ENCODE measurements at regions not wholly inside any gene's neighbourhood (a gene's known extent, or its start where the extent isn't known, plus 50 kb on each side); places are given as distances from the start of the nearest gene placed in this dataset.

DNA sequence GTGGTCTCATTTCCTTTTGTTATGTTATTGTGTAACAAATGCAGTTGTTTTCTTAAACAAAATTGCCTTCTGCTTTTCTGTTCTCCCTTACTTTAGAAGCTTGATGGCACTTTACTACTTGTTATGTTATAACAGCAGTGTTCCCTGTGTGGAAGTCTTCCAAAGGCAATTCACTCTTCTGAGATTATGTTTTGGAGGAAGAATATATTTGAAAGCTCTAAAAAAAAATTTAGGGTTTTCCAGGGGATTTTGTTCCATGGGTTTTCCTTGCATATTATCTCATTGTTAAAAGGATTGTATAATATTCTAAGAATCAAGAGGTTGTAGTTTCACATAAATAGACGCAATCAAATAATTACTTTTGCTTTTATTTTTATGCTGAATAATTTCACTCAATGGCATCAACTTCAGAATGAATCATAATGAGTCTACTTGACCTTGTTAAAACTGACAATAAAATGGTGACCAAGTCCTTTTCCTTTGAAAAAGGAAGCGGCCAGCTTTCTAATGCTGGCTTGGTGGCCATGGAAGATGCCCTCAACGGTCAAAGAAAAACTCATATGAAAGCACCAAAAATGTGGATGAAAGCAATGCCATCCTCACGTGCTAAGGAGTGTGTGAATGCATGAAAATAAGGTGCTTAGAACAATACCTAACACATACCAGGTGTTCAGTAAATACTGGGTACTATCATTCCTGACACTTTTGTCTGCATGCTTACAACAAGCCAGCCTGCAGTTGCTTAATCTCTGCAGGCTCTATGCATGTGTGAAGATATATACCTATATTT lies 92.4 kb upstream of the KLF6 start:
- peaks cover 30% of the 10 kb centered on the region for H3K4me1 ChIP-seq (ENCODE audit: control insufficient read depth, low read length)
- H4K20me1 ChIP-seq (ENCODE audit: control insufficient read depth, insufficient read depth, low read depth, low read length), result no peaks in the 10 kb centered on the region
- H3K36me3 ChIP-seq (ENCODE audit: control insufficient read depth, low read length), result no peaks in the 10 kb centered on the region
- no peaks in the 10 kb centered on the region for H3K9me2 ChIP-seq (replicated peaks; ENCODE audit: control insufficient read depth, low read length)
- TF ChIP-seq EZH2phosphoT487 (IDR thresholded peaks at IDR 0.05; ENCODE audit: borderline replicate concordance, low read length), result no peak
- TF ChIP-seq, protein P1, sequence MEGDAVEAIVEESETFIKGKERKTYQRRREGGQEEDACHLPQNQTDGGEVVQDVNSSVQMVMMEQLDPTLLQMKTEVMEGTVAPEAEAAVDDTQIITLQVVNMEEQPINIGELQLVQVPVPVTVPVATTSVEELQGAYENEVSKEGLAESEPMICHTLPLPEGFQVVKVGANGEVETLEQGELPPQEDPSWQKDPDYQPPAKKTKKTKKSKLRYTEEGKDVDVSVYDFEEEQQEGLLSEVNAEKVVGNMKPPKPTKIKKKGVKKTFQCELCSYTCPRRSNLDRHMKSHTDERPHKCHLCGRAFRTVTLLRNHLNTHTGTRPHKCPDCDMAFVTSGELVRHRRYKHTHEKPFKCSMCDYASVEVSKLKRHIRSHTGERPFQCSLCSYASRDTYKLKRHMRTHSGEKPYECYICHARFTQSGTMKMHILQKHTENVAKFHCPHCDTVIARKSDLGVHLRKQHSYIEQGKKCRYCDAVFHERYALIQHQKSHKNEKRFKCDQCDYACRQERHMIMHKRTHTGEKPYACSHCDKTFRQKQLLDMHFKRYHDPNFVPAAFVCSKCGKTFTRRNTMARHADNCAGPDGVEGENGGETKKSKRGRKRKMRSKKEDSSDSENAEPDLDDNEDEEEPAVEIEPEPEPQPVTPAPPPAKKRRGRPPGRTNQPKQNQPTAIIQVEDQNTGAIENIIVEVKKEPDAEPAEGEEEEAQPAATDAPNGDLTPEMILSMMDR (IDR thresholded peaks at IDR 0.05; ENCODE audit: low read depth, low read length, poor library complexity, severe bottlenecking), result no peak
- no peaks in the 10 kb centered on the region for H3K79me2 ChIP-seq (ENCODE audit: control insufficient read depth, low read length)
- H3K27ac ChIP-seq (ENCODE audit: low read depth, low read length), result no peak overlapping the region
- no peaks in the 10 kb centered on the region for H3F3A ChIP-seq (ENCODE audit: control insufficient read depth, insufficient read depth)
- H3K27me3 ChIP-seq (ENCODE audit: control insufficient read depth, low read length), result peaks cover 9% of the 10 kb centered on the region
- H3K4me2 ChIP-seq (ENCODE audit: low read length), result no peak overlapping the region
- no peaks in the 10 kb centered on the region for H3K9me3 ChIP-seq (ENCODE audit: control insufficient read depth, insufficient read depth, low read length)
- no peak overlapping the region for H3K4me3 ChIP-seq (ENCODE audit: low read length)

DNA sequence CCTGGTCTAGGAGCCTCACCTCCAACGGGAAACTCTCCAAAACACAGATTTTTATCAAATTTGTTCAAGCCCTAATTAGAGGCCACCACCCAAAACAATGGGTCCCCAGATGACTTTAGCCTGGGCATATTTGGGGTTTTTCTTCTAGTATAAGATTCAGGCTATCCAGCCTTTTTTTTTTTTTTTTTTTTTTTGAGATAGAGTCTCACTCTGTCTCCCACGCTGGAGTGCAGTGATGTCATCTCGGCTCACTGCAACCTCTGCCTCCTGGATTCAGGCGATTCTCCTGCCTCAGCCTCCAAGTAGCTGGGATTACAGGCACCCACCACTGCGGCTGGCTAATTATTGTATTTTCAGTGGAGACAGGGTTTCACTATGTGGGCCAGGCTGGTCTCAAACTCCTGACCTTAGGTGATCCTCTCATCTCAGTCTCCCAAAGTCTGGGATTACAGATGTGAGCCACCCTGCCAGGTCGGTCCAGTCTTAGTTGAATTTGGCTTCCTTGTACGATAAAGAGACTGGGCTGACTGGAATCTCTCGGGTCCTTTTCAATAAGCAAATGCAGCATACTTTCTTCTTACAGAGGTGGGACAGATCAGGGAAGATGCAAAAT lies 91.4 kb upstream of the KLF6 start:
- H3K9me2 ChIP-seq (replicated peaks; ENCODE audit: control insufficient read depth, low read length), result no peaks in the 10 kb centered on the region
- H4K20me1 ChIP-seq (ENCODE audit: control insufficient read depth, insufficient read depth, low read depth, low read length), result no peaks in the 10 kb centered on the region
- H3K9me3 ChIP-seq (ENCODE audit: control insufficient read depth, insufficient read depth, low read length), result no peaks in the 10 kb centered on the region
- no peaks in the 10 kb centered on the region for H3K79me2 ChIP-seq (ENCODE audit: control insufficient read depth, low read length)
- peaks cover 30% of the 10 kb centered on the region for H3K4me1 ChIP-seq (ENCODE audit: control insufficient read depth, low read length)
- no peak overlapping the region for H3K27ac ChIP-seq (ENCODE audit: low read depth, low read length)
- TF ChIP-seq EZH2phosphoT487 (IDR thresholded peaks at IDR 0.05; ENCODE audit: borderline replicate concordance, low read length), result no peak
- TF ChIP-seq, protein P1 (IDR thresholded peaks at IDR 0.05; ENCODE audit: low read depth, low read length, poor library complexity, severe bottlenecking), result no peak
- no peak overlapping the region for H3K4me3 ChIP-seq (ENCODE audit: low read length)
- no peaks in the 10 kb centered on the region for H3K36me3 ChIP-seq (ENCODE audit: control insufficient read depth, low read length)
- no peak overlapping the region for H3K4me2 ChIP-seq (ENCODE audit: low read length)
- H3F3A ChIP-seq (ENCODE audit: control insufficient read depth, insufficient read depth), result no peaks in the 10 kb centered on the region
- H3K27me3 ChIP-seq (ENCODE audit: control insufficient read depth, low read length), result peaks cover 9% of the 10 kb centered on the region

DNA sequence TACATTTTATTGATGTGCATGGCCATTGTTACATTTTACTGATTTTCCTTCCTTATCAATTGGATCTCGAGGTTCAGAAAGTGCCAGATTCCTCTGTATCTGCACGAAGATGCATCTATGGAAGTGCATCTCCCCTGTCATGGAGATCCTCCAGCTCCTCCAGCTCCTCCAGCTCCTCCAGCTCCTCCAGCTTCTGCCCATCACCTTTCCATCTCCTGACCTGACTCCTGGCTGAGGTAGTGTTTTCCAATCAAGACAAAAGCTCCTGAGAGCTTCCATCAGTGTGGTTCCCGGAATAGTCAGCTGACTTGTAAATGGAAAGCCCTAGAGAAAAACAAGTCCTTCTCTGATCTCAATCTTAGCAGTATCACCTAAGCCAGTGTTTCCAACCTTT lies 90.8 kb upstream of the KLF6 start:
- no peak overlapping the region for H3K27ac ChIP-seq (ENCODE audit: low read depth, low read length)
- no peaks in the 10 kb centered on the region for H3F3A ChIP-seq (ENCODE audit: control insufficient read depth, insufficient read depth)
- H3K4me3 ChIP-seq (ENCODE audit: low read length), result no peak overlapping the region
- peaks cover 30% of the 10 kb centered on the region for H3K4me1 ChIP-seq (ENCODE audit: control insufficient read depth, low read length)
- H3K79me2 ChIP-seq (ENCODE audit: control insufficient read depth, low read length), result no peaks in the 10 kb centered on the region
- H3K4me2 ChIP-seq (ENCODE audit: low read length), result no peak overlapping the region
- H3K9me2 ChIP-seq (replicated peaks; ENCODE audit: control insufficient read depth, low read length), result no peaks in the 10 kb centered on the region
- no peaks in the 10 kb centered on the region for H3K9me3 ChIP-seq (ENCODE audit: control insufficient read depth, insufficient read depth, low read length)
- TF ChIP-seq EZH2phosphoT487 (IDR thresholded peaks at IDR 0.05; ENCODE audit: borderline replicate concordance, low read length), result no peak
- TF ChIP-seq, protein P1 (IDR thresholded peaks at IDR 0.05; ENCODE audit: low read depth, low read length, poor library complexity, severe bottlenecking), result no peak
- H3K27me3 ChIP-seq (ENCODE audit: control insufficient read depth, low read length), result peaks cover 9% of the 10 kb centered on the region
- no peaks in the 10 kb centered on the region for H4K20me1 ChIP-seq (ENCODE audit: control insufficient read depth, insufficient read depth, low read depth, low read length)
- H3K36me3 ChIP-seq (ENCODE audit: control insufficient read depth, low read length), result no peaks in the 10 kb centered on the region
